ENCODE measurements at regions not wholly inside any gene's neighbourhood (a gene's known extent, or its start where the extent isn't known, plus 50 kb on each side); places are given as distances from the start of the nearest gene placed in this dataset.

GRCh38 chr16:51707666-51708065, 556.6 kb upstream of the SALL1 start (continued):
- no peak for TF ChIP-seq THAP11 (CRISPR knock-in tag; IDR thresholded peaks at IDR 0.05)

DNA sequence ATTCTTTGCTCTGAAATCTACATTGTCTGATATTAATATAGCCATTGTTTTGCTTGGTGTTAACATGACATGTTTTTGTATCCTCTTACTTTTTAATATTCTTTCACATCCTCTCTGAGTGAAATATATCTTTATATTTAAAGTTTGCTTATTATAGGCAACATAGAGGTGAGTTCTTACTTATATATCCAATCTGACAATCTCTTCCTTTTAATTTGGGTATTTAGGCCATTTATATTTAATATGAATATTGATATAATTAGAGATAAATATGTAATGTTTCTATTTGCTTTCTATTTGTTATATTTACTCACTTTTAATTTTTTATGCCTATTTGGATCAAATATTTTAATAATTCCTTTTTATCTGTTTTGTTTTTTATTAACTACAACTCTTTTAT, 554.1 kb upstream of the SALL1 start:
- Histone ChIP-seq H3K79me2 (ENCODE audit: insufficient read depth, low read length) (no peaks in the 10 kb centered on the region), H4K20me1 (ENCODE audit: insufficient read depth, low read length) (no peaks in the 10 kb centered on the region), H3K9me3 (ENCODE audit: low read length) (no peaks in the 10 kb centered on the region), H3K4me3 (replicated peaks in 1 of 3; ENCODE audit: insufficient read depth in 1 of 3, low read depth in 2 of 3, low read length in 3 of 3) (no peak overlapping the region), H3K4me1 (ENCODE audit: insufficient read depth, low read length) (no peaks in the 10 kb centered on the region), H3K27me3 (ENCODE audit: control insufficient read depth in 1 of 2, insufficient read depth in 2 of 2, low read length in 2 of 2) (no peaks in the 10 kb centered on the region), H3K9ac (ENCODE audit: insufficient read depth, low read depth, low read length) (no peak overlapping the region), H3K27ac (ENCODE audit: extremely low read length, insufficient read depth, low read length) (no peak overlapping the region), H3K4me2 (ENCODE audit: low read depth, low read length) (no peak overlapping the region), H2AFZ (ENCODE audit: low read length) (no peak overlapping the region), H3K36me3 (replicated peaks in 1 of 2; ENCODE audit: control insufficient read depth in 1 of 2, insufficient read depth in 2 of 2, low read length in 2 of 2) (no peaks in the 10 kb centered on the region)
- FAIRE-seq (no peak), ATAC-seq (no peak), DNase-seq (ENCODE audit: low spot score) (no peak)
- intact Hi-C loops (cut with micrococcal nuclease; ENCODE audit: unreplicated experiment) (no loop called here), in situ Hi-C loops (cut with HindIII; ENCODE audit: extremely low pct_ligation_motif_present, low pct_unique_long_range_greater_than_20kb) (no loop called here)
- ChIA-PET CTCF (ENCODE audit: low intra/inter-chr PET ratio, low total read pairs) (no interaction called here), POLR2A (no interaction called here)
- BruUV-seq (replicated peaks) = no TSS peak
- TF ChIP-seq ZFP36 (IDR thresholded peaks at IDR 0.05; ENCODE audit: borderline replicate concordance, low read depth, low read length, partially characterized antibody) = no peak
- TF ChIP-seq PRDM10 (CRISPR knock-in tag; IDR thresholded peaks at IDR 0.05; ENCODE audit: low read depth) = no peak
- TF ChIP-seq, protein P1, sequence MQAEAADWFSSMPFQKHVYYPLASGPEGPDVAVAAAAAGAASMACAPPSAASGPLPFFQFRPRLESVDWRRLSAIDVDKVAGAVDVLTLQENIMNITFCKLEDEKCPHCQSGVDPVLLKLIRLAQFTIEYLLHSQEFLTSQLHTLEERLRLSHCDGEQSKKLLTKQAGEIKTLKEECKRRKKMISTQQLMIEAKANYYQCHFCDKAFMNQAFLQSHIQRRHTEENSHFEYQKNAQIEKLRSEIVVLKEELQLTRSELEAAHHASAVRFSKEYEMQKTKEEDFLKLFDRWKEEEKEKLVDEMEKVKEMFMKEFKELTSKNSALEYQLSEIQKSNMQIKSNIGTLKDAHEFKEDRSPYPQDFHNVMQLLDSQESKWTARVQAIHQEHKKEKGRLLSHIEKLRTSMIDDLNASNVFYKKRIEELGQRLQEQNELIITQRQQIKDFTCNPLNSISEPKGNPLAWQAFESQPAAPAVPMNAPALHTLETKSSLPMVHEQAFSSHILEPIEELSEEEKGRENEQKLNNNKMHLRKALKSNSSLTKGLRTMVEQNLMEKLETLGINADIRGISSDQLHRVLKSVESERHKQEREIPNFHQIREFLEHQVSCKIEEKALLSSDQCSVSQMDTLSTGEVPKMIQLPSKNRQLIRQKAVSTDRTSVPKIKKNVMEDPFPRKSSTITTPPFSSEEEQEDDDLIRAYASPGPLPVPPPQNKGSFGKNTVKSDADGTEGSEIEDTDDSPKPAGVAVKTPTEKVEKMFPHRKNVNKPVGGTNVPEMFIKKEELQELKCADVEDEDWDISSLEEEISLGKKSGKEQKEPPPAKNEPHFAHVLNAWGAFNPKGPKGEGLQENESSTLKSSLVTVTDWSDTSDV (CRISPR knock-in tag; IDR thresholded peaks at IDR 0.05) = no peak
- no peak for TF ChIP-seq XBP1 (CRISPR knock-in tag; IDR thresholded peaks at IDR 0.05)
- TF ChIP-seq NR2F1 (CRISPR knock-in tag; IDR thresholded peaks at IDR 0.05) = no peak
- no peak for TF ChIP-seq HNRNPH1 (optimal IDR thresholded peaks at IDR 0.05; ENCODE audit: low read depth, low read length)
- TF ChIP-seq AHR (CRISPR knock-in tag; IDR thresholded peaks at IDR 0.05) = no peak
- TF ChIP-seq THYN1 (CRISPR knock-in tag; IDR thresholded peaks at IDR 0.05; ENCODE audit: borderline replicate concordance, low read depth) = no peak
- no peak for TF ChIP-seq TOPORS (CRISPR knock-in tag; IDR thresholded peaks at IDR 0.05)
- no peak for TF ChIP-seq ZNF160 (CRISPR knock-in tag; IDR thresholded peaks at IDR 0.05)
- no peak for TF ChIP-seq KDM6A (CRISPR knock-in tag; IDR thresholded peaks at IDR 0.05; ENCODE audit: low read depth)
- TF ChIP-seq HOXA5 (CRISPR knock-in tag; IDR thresholded peaks at IDR 0.05) = no peak
- no peak for TF ChIP-seq SP5 (CRISPR knock-in tag; IDR thresholded peaks at IDR 0.05; ENCODE audit: borderline replicate concordance, low read depth)
